ENCODE measurements at regions not wholly inside any gene's neighbourhood (a gene's known extent, or its start where the extent isn't known, plus 50 kb on each side); places are given as distances from the start of the nearest gene placed in this dataset.

DNA sequence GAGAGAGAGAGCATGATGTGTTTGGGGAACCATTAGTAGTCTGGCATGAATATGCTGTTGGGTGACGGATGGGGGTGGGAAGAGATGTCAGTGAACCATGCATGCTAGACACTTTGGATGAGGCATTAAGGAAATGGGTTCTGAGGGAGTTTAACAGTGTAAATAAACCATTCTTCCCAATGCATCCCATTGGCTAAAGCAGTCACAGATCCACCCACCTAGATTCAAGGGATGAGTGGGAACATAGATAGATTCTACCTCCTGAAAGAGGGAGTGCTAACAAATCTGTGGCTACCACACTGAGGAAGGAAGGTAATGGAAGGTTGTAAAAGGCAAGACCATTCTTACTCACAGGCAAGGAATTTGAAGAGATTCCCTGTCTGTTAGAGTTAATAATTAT, 129.8 kb upstream of the CACNA1E start:
- Mint-ChIP-seq H3K27ac (no peak overlapping the region), H3K4me3 (no peak overlapping the region), H3K4me1 (ENCODE audit: low read depth) (peaks cover 6% of the 10 kb centered on the region), H3K36me3 (ENCODE audit: low read depth) (no peaks in the 10 kb centered on the region), H3K9me3 (no peaks in the 10 kb centered on the region), H3K27me3 (peaks cover 6% of the 10 kb centered on the region)
- intact Hi-C loops (cut with micrococcal nuclease) = no loop called here

- Mint-ChIP-seq H3K4me1 (ENCODE audit: low read depth) (peaks cover 6% of the 10 kb centered on the region), H3K9me3 (no peaks in the 10 kb centered on the region), H3K27ac (no peak overlapping the region), H3K4me3 (no peak overlapping the region), H3K27me3 (peaks cover 6% of the 10 kb centered on the region), H3K36me3 (ENCODE audit: low read depth) (no peaks in the 10 kb centered on the region)
- intact Hi-C loops (cut with micrococcal nuclease) = no loop called here
Measured at GRCh38 chr1:181354865-181355264, 128.5 kb upstream of the CACNA1E start.

- Mint-ChIP-seq H3K27me3 (peaks cover 7% of the 10 kb centered on the region), H3K4me3 (no peak overlapping the region), H3K36me3 (ENCODE audit: low read depth) (no peaks in the 10 kb centered on the region), H3K4me1 (ENCODE audit: low read depth) (peaks cover 6% of the 10 kb centered on the region), H3K27ac (no peak overlapping the region), H3K9me3 (no peaks in the 10 kb centered on the region)
- intact Hi-C loops (cut with micrococcal nuclease) = no loop called here
Measured at GRCh38 chr1:181356505-181357340, 126.6 kb upstream of the CACNA1E start.

DNA sequence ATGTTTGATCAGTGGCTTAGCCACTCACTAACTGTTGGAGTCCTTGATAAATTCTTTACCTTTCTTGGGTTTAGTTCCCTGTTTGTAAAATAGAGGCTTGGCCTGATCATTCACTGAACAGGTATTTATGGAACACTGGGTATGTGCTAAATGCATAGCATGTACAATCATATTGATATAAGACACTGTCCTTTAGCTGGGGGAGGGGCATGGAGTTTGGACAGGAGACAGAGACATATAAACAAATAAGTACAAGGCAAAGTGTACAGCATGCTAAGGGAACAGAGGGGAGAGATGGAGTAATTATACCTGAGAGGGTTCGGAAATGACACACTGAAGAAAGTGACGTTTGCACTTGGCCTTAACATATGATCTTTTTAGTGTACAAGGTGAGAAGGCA, 124.3 kb upstream of the CACNA1E start:
- no peak overlapping the region for H3K4me3 Mint-ChIP-seq
- no peaks in the 10 kb centered on the region for H3K9me3 Mint-ChIP-seq
- H3K4me1 Mint-ChIP-seq (ENCODE audit: low read depth) = peaks cover 6% of the 10 kb centered on the region
- peaks cover 7% of the 10 kb centered on the region for H3K27me3 Mint-ChIP-seq
- no peak overlapping the region for H3K27ac Mint-ChIP-seq
- no peaks in the 10 kb centered on the region for H3K36me3 Mint-ChIP-seq (ENCODE audit: low read depth)
- intact Hi-C loops (cut with micrococcal nuclease) = no loop called here

DNA sequence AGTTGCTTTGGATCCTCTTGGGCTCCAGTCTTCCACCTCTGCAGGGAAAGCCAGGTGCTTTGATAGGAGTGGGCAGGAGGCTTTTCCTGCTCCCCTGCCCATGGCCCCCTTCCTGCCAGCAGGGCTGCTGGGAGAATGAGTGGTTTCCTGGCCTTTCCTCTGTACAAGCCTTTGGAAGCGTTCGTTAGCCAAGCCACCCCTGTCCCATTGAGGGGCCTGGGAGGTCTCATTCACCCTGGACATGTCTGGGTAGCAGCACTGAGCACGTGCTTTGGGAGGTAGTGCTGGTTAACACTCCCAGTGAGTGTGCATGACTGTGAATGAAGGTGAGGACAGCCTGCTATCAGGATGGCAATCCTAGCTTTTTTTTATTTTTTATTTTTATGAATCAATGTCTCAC, 118.5 kb upstream of the CACNA1E start:
- Mint-ChIP-seq H3K27ac (no peak overlapping the region), H3K9me3 (no peaks in the 10 kb centered on the region), H3K36me3 (ENCODE audit: low read depth) (no peaks in the 10 kb centered on the region), H3K4me1 (ENCODE audit: low read depth) (no peaks in the 10 kb centered on the region), H3K27me3 (peaks cover 2% of the 10 kb centered on the region), H3K4me3 (no peak overlapping the region)
- intact Hi-C loops (cut with micrococcal nuclease) = no loop called here

GRCh38 chr1:181366910-181367309, 116.4 kb upstream of the CACNA1E start:
- Mint-ChIP-seq H3K27ac (no peak overlapping the region), H3K4me3 (no peak overlapping the region), H3K4me1 (ENCODE audit: low read depth) (no peaks in the 10 kb centered on the region), H3K36me3 (ENCODE audit: low read depth) (no peaks in the 10 kb centered on the region), H3K27me3 (no peaks in the 10 kb centered on the region), H3K9me3 (peaks cover 3% of the 10 kb centered on the region)
- intact Hi-C loops (cut with micrococcal nuclease) = no loop called here

DNA sequence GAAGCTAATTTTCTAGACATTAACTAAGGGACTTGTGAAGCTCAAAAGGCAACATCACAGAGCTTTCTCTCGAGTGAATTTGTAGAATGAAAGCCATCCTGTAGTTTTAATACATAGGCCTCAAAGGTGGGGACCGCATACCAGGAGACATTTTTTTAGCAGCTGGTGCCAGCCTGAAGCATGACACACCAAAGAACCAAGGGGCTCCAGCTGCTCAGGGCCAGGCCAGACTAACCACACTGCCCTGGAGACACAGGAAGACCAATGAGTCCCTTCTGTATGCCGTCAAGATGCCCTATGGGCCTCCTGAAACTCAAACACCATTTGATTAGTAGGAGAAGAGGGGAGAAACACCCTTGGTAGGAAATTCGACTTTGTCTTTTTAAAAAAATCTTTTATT, 113.9 kb upstream of the CACNA1E start:
- Mint-ChIP-seq H3K27me3 (no peaks in the 10 kb centered on the region), H3K9me3 (peaks cover 10% of the 10 kb centered on the region), H3K27ac (no peak overlapping the region), H3K4me3 (no peak overlapping the region), H3K36me3 (ENCODE audit: low read depth) (no peaks in the 10 kb centered on the region), H3K4me1 (ENCODE audit: low read depth) (no peaks in the 10 kb centered on the region)
- intact Hi-C loops (cut with micrococcal nuclease) = no loop called here

DNA sequence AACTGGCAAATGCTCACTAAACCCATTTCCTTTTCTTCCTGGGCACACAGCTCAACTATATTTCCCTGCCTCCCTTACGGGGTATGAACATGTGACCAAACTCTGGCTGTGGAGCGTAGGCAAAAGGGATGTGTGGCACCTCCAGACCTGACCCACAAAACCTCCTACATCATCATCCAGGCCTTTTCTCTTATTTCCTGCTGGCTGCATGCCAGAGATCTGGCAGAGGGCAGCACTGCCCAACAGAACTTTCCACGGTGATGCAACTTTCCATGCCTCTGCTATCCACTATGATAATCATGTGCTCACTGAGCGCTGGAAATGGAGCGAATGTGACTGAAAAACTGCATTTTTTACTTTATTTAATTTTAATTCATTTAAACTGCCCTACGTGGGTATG, 99.6 kb upstream of the CACNA1E start:
- Mint-ChIP-seq H3K36me3 (ENCODE audit: low read depth) (no peaks in the 10 kb centered on the region), H3K9me3 (peaks cover 10% of the 10 kb centered on the region), H3K4me1 (ENCODE audit: low read depth) (no peaks in the 10 kb centered on the region), H3K27me3 (peaks cover 4% of the 10 kb centered on the region), H3K27ac (no peak overlapping the region), H3K4me3 (no peak overlapping the region)
- intact Hi-C loops (cut with micrococcal nuclease) = no loop called here

- no peaks in the 10 kb centered on the region for H3K4me1 Mint-ChIP-seq (ENCODE audit: low read depth)
- intact Hi-C loops (cut with micrococcal nuclease) = no loop called here
- H3K9me3 Mint-ChIP-seq = no peaks in the 10 kb centered on the region
Measured at GRCh38 chr1:181386340-181386739, 97.0 kb upstream of the CACNA1E start.

DNA sequence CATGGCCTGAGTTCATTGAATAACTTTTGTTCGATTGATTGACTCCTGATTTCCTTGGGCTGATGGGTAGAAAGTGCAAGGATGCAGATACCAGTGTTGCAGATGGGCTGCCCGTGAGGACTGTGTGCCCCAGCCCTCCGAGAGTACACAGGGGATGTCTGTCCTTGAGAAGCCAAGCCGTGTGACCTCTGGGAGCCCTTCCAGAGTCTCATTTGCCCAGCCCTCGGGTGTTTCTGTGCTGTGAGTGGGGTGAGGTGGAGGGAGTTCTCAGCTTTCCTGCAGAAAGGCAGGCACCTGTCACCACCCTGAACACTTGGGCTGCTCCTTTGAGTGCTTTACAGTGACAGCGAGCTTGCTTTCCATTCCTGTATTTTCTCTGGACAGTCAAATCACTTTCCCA, 96.4 kb upstream of the CACNA1E start:
- intact Hi-C loops (cut with micrococcal nuclease) = no loop called here
- Mint-ChIP-seq H3K36me3 (ENCODE audit: low read depth) (no peaks in the 10 kb centered on the region), H3K4me3 (no peak overlapping the region), H3K27me3 (peaks cover 16% of the 10 kb centered on the region), H3K27ac (no peak overlapping the region), H3K9me3 (no peaks in the 10 kb centered on the region), H3K4me1 (ENCODE audit: low read depth) (no peaks in the 10 kb centered on the region)

More at GRCh38 chr1:181386340-181386739, 97.0 kb upstream of the CACNA1E start:
- no peak overlapping the region for H3K27ac Mint-ChIP-seq
- H3K27me3 Mint-ChIP-seq = peaks cover 12% of the 10 kb centered on the region
- H3K4me3 Mint-ChIP-seq = no peak overlapping the region
- H3K36me3 Mint-ChIP-seq (ENCODE audit: low read depth) = no peaks in the 10 kb centered on the region

DNA sequence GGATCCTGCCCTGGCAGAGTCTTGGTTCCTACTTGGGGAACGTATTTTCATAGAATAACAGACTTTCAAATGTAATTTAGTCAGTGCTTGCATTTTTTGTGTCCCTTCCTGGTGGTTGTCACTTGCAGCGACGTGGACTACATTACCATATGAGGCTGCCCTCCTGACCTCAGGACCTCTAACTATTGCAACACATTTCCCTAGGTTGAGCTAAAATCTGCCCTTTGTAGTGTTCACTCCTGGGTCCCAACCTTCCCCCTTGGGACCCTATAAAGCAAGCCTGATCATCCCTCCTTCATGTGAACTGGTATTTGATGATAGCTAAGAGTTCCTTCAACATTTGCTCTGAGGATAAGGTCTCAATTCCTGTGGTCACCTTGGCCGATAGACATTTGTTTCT, 95.6 kb upstream of the CACNA1E start:
- Mint-ChIP-seq H3K4me3 (no peak overlapping the region), H3K27me3 (peaks cover 16% of the 10 kb centered on the region), H3K9me3 (no peaks in the 10 kb centered on the region), H3K27ac (no peak overlapping the region), H3K4me1 (ENCODE audit: low read depth) (no peaks in the 10 kb centered on the region), H3K36me3 (ENCODE audit: low read depth) (no peaks in the 10 kb centered on the region)
- intact Hi-C loops (cut with micrococcal nuclease) = no loop called here

DNA sequence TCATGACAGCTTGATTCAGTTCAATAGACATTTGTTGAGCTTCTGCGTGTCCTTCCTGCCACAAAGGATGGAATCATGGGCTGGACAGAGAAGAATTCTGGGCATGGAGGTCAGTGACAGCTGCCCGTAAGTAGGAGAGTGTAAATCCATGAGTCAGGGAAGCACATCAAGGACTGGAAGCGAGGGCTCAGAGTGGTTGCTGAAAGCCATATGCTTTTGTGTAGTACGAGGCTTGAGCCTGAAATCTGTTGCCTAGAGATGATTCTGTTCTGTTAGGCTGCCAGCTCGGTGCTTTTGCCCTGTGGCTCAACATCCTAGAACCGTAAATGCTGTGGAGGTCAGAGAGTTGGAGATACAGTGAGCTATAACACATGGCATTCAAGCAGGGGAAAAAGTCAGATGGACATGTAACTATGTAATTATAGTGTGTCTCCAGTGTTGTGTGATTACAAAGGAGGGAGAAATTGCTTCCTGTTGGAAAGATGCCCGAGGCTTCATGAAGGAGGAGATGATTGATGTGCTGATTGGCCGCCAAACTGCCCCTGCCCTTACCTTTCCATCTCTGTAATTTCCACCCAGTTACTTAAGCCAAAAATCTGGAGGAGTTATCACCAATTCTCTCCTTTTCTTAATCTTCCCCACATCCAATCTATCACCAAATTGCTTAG, 92.8 kb upstream of the CACNA1E start:
- Mint-ChIP-seq H3K4me1 (ENCODE audit: low read depth) (no peaks in the 10 kb centered on the region), H3K4me3 (no peak overlapping the region)
- intact Hi-C loops (cut with micrococcal nuclease) = no loop called here

DNA sequence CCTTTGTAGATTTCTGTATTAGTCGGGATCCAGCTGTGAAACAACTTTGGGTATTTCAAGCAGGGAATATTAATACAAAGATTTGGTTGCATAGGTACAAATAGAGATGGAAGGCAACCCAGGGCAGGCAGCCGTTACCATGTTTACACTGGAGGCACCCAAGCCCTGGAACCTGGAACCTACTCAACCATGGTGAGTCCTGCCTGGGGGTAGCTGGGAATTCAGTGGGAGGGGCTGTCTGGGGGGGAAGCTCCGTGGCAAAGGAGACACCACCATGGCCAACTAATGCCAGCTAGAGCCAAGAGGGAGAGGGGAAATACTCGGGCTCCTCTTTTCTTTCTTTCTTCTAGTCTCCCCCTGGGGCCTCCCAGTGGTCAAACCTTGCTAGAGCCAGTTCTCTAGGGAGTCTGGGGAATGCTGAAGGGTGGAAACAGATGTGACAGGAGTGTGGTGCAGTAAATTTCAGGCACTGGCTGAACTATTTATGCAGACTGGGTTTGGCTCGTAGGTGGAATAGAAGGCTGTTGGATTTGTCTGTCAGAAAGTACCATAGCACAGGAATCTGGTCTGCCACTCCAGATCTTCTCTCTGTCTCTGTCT, 91.9 kb upstream of the CACNA1E start:
- Mint-ChIP-seq H3K9me3 (no peaks in the 10 kb centered on the region), H3K27ac (no peak overlapping the region), H3K4me3 (no peak overlapping the region), H3K4me1 (ENCODE audit: low read depth) (no peaks in the 10 kb centered on the region), H3K27me3 (peaks cover 14% of the 10 kb centered on the region), H3K36me3 (ENCODE audit: low read depth) (no peaks in the 10 kb centered on the region)
- intact Hi-C loops (cut with micrococcal nuclease) = no loop called here

More for the DNA sequence above, 92.8 kb upstream of the CACNA1E start:
- no peaks in the 10 kb centered on the region for H3K9me3 Mint-ChIP-seq
- H3K27me3 Mint-ChIP-seq = peaks cover 16% of the 10 kb centered on the region
- no peaks in the 10 kb centered on the region for H3K36me3 Mint-ChIP-seq (ENCODE audit: low read depth)
- no peak overlapping the region for H3K27ac Mint-ChIP-seq

DNA sequence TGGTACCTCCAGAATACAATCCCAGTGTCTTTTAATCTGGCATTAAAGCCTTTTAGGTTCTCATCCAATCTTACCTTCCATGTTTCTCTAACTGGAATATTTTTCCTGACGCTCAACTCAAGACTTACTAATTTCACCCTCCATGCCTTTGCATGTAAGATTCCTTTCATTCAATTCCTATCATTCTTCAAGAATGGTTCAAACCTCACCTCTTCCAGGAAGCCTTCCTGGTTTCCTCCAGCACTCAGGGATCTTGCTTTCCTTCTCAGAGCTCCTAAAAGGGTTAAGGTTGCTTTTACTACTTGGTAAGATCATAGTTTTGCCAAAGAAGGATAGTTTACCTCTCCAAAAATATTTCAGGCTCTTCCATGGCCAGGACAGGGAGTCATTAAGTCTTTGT, 91.2 kb upstream of the CACNA1E start:
- Mint-ChIP-seq H3K36me3 (ENCODE audit: low read depth) (no peaks in the 10 kb centered on the region), H3K9me3 (no peaks in the 10 kb centered on the region), H3K27me3 (peaks cover 14% of the 10 kb centered on the region), H3K4me1 (ENCODE audit: low read depth) (no peaks in the 10 kb centered on the region), H3K27ac (no peak overlapping the region), H3K4me3 (no peak overlapping the region)
- intact Hi-C loops (cut with micrococcal nuclease) = no loop called here
